ENCODE measurements at regions not wholly inside any gene's neighbourhood (a gene's known extent, or its start where the extent isn't known, plus 50 kb on each side); places are given as distances from the start of the nearest gene placed in this dataset.

GRCh38 chr1:232528472-232529089, 101.4 kb downstream of the SIPA1L2 start:
- H3K27me3 ChIP-seq (ENCODE audit: insufficient read depth, low read length), result no peaks in the 10 kb centered on the region
- H2AFZ ChIP-seq (ENCODE audit: low read depth, low read length), result no peak overlapping the region
- H3K36me3 ChIP-seq (ENCODE audit: insufficient read depth, low read length), result peaks cover 31% of the 10 kb centered on the region
- peaks cover 3% of the 10 kb centered on the region for H3K9me3 ChIP-seq (ENCODE audit: low read length)
- no peak overlapping the region for H3K4me3 ChIP-seq (ENCODE audit: low read length)
- H3K4me1 ChIP-seq (ENCODE audit: insufficient read depth, low read length), result peaks cover 6% of the 10 kb centered on the region

DNA sequence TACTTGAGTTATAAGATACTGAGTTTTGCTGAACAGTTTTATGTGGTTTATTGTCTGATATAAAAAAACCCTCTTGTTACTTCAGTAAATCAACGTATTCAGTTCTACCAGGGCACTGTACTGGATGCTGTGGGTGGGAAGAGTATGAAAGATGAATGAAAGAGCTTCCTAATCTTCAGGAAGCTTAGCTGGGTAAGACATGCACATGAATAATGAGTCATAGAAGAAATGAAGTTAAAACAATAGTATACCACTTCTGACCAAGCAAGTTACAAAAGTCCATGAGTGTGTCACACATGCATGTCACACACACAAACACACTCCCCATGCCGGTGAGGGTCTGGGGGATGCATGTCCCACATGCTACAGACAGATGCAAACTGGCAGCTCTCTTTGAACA, 105.9 kb downstream of the SIPA1L2 start:
- H3K9me3 ChIP-seq (ENCODE audit: low read length), result no peaks in the 10 kb centered on the region
- peaks cover 15% of the 10 kb centered on the region for H3K4me1 ChIP-seq (ENCODE audit: insufficient read depth, low read length)
- H2AFZ ChIP-seq (ENCODE audit: low read depth, low read length), result no peak overlapping the region
- H3K4me3 ChIP-seq (ENCODE audit: low read length), result no peak overlapping the region
- peaks cover 8% of the 10 kb centered on the region for H3K36me3 ChIP-seq (ENCODE audit: insufficient read depth, low read length)
- H3K27me3 ChIP-seq (ENCODE audit: insufficient read depth, low read length), result no peaks in the 10 kb centered on the region

- H3K4me3 ChIP-seq (ENCODE audit: low read length), result no peak overlapping the region
Measured at GRCh38 chr1:232522189-232522588, 107.7 kb downstream of the SIPA1L2 start.

DNA sequence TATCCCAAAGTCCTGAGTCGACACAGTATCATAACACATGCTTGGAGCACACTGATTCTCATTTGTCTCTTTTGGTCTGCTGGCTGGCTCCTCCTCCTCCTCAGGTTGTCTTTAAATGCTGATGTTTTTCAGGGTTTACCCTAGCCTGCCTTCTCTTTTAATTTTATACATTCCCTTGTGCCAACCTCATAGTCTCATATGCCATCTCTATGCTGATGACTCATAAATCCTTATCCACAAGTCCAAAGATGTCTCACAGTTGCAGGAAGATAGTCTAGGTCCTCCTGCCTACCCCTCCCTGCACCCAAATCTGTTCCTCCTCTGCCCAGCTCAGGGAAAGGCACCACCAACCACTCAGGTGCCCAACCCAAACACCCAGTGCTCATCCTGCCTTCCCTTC, 108.3 kb downstream of the SIPA1L2 start:
- Histone ChIP-seq H2AFZ (ENCODE audit: low read depth, low read length) (no peak overlapping the region), H3K4me1 (ENCODE audit: insufficient read depth, low read length) (peaks cover 15% of the 10 kb centered on the region), H3K9me3 (ENCODE audit: low read length) (no peaks in the 10 kb centered on the region), H3K27me3 (ENCODE audit: insufficient read depth, low read length) (no peaks in the 10 kb centered on the region), H3K36me3 (ENCODE audit: insufficient read depth, low read length) (peaks cover 6% of the 10 kb centered on the region), H3K4me3 (ENCODE audit: low read length) (no peak overlapping the region)

More at GRCh38 chr1:232522189-232522588, 107.7 kb downstream of the SIPA1L2 start:
- Histone ChIP-seq H2AFZ (ENCODE audit: low read depth, low read length) (no peak overlapping the region), H3K9me3 (ENCODE audit: low read length) (no peaks in the 10 kb centered on the region), H3K36me3 (ENCODE audit: insufficient read depth, low read length) (peaks cover 8% of the 10 kb centered on the region), H3K27me3 (ENCODE audit: insufficient read depth, low read length) (no peaks in the 10 kb centered on the region), H3K4me1 (ENCODE audit: insufficient read depth, low read length) (peaks cover 15% of the 10 kb centered on the region)

DNA sequence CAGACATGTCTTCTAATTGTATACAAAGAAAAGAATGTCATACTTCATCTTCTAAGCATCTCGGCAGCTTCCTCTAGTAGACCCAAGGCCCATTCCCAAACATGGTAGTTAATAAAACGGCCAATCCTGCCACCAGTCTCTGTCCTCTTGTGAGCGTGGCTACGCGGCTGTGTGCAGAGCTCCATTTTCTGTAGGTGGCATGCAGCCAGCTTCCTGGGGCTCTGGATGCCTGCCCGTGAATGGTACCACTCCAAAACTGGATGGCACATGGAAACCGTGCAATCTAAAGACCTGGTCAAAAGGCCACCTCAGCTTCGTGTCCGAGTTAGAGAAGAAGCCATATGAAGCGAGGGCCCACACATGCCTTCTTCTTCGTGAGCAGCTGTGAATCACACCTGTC, 110.7 kb downstream of the SIPA1L2 start:
- Histone ChIP-seq H3K27me3 (ENCODE audit: insufficient read depth, low read length) (no peaks in the 10 kb centered on the region), H2AFZ (ENCODE audit: low read depth, low read length) (no peak overlapping the region)

DNA sequence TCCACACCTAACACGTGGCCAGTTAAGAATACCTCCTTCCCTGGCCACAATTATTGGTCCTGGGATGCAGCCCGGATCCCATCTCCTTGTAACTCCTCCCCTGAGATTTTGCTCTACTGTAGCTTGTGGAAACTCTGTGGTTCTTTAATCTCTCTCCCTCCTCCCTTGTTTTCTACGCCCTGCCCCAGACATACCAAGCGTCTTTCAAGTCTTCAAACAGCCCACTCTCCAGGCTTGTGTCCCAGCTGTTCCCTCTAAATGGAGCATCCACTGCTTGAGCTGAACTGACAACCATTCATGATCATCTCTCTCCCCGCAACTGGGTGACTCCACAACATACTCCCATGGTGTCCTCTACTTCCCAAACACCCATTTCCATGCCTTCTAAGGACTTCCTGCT, 111.6 kb downstream of the SIPA1L2 start:
- Histone ChIP-seq H3K4me1 (ENCODE audit: insufficient read depth, low read length) (peaks cover 7% of the 10 kb centered on the region), H3K9me3 (ENCODE audit: low read length) (peaks cover 4% of the 10 kb centered on the region), H3K4me3 (ENCODE audit: low read length) (no peak overlapping the region), H2AFZ (ENCODE audit: low read depth, low read length) (no peak overlapping the region), H3K36me3 (ENCODE audit: insufficient read depth, low read length) (peaks cover 31% of the 10 kb centered on the region), H3K27me3 (ENCODE audit: insufficient read depth, low read length) (no peaks in the 10 kb centered on the region)

More for the DNA sequence above, 110.7 kb downstream of the SIPA1L2 start:
- H3K4me1 ChIP-seq (ENCODE audit: insufficient read depth, low read length), result peaks cover 15% of the 10 kb centered on the region
- H3K9me3 ChIP-seq (ENCODE audit: low read length), result peaks cover 4% of the 10 kb centered on the region
- H3K36me3 ChIP-seq (ENCODE audit: insufficient read depth, low read length), result peaks cover 22% of the 10 kb centered on the region
- H3K4me3 ChIP-seq (ENCODE audit: low read length), result no peak overlapping the region

DNA sequence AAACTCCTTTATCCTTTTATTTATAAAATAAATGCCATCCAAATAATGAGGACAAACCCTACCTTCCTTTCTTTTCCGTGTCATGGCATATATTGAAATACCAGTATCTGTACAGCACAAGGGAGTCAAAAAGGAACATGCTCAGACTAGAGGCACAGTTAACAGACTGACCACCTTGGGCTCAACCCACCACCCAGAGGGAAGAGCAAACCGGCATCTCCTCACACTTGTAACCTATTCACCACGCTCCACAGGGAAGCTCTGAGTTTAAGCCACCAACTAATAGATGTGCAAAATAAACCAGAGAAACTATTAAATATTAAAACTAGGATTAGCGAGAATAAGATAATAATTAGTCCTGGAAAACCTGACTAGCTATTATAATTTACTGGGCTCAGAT, 112.7 kb downstream of the SIPA1L2 start:
- peaks cover 4% of the 10 kb centered on the region for H3K9me3 ChIP-seq (ENCODE audit: low read length)
- no peak overlapping the region for H2AFZ ChIP-seq (ENCODE audit: low read depth, low read length)
- H3K27me3 ChIP-seq (ENCODE audit: insufficient read depth, low read length), result no peaks in the 10 kb centered on the region
- no peak overlapping the region for H3K4me3 ChIP-seq (ENCODE audit: low read length)
- H3K4me1 ChIP-seq (ENCODE audit: insufficient read depth, low read length), result peaks cover 3% of the 10 kb centered on the region
- peaks cover 35% of the 10 kb centered on the region for H3K36me3 ChIP-seq (ENCODE audit: insufficient read depth, low read length)

DNA sequence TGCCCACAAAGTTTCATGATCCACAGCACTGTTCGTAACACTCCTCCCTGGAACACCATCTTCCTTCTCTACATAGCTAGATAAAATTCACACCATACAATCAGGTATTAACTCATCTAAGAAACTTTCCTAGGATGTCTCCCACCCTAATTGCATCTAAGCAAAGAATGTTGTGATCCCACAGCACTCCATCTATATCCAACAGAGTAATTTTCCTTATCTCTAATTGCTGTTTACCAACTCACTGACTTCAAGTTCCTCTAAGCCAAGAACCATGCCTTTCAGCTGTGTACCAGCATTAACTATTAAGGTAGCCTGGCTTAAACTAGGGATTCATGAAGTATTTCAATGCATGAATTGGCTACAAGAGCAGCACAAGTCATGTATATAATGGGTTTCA, 114.2 kb downstream of the SIPA1L2 start:
- Histone ChIP-seq H3K4me3 (ENCODE audit: low read length) (no peak overlapping the region), H3K27me3 (ENCODE audit: insufficient read depth, low read length) (no peaks in the 10 kb centered on the region), H2AFZ (ENCODE audit: low read depth, low read length) (no peak overlapping the region), H3K36me3 (ENCODE audit: insufficient read depth, low read length) (peaks cover 35% of the 10 kb centered on the region), H3K4me1 (ENCODE audit: insufficient read depth, low read length) (peaks cover 3% of the 10 kb centered on the region), H3K9me3 (ENCODE audit: low read length) (peaks cover 4% of the 10 kb centered on the region)

DNA sequence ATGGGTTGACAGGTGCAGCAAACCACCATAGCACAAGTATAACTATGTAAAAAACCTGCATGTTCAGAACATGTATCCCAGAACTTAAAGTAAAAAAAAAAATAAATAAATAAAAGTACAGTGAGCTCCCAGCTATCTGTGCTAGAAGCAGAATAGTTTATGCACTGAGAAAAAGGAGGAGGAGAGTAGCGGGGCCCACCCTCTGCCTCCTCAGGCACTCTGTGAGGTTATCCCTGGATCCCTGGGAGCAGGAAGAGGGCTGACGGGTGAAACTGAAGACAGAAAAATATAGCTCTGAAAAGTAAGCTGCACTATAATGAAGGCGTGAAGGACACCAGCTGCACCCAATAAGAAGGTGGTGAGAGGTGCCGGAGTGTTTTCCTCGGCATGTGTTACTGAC, 117.2 kb downstream of the SIPA1L2 start:
- H3K36me3 ChIP-seq (ENCODE audit: insufficient read depth, low read length), result peaks cover 33% of the 10 kb centered on the region
- H3K4me3 ChIP-seq (ENCODE audit: low read length), result no peak overlapping the region
- H3K4me1 ChIP-seq (ENCODE audit: insufficient read depth, low read length), result peaks cover 10% of the 10 kb centered on the region
- H2AFZ ChIP-seq (ENCODE audit: low read depth, low read length), result no peak overlapping the region
- H3K27me3 ChIP-seq (ENCODE audit: insufficient read depth, low read length), result no peaks in the 10 kb centered on the region
- H3K9me3 ChIP-seq (ENCODE audit: low read length), result peaks cover 4% of the 10 kb centered on the region

GRCh38 chr1:232511172-232511571, 118.8 kb downstream of the SIPA1L2 start:
- H3K36me3 ChIP-seq (ENCODE audit: insufficient read depth, low read length), result peaks cover 33% of the 10 kb centered on the region
- no peak overlapping the region for H2AFZ ChIP-seq (ENCODE audit: low read depth, low read length)
- peaks cover 4% of the 10 kb centered on the region for H3K9me3 ChIP-seq (ENCODE audit: low read length)
- H3K4me1 ChIP-seq (ENCODE audit: insufficient read depth, low read length), result peaks cover 10% of the 10 kb centered on the region
- H3K27me3 ChIP-seq (ENCODE audit: insufficient read depth, low read length), result no peaks in the 10 kb centered on the region
- H3K4me3 ChIP-seq (ENCODE audit: low read length), result no peak overlapping the region

GRCh38 chr1:232510367-232511110, 119.4 kb downstream of the SIPA1L2 start:
- H2AFZ ChIP-seq (ENCODE audit: low read depth, low read length), result no peak overlapping the region
- H3K9me3 ChIP-seq (ENCODE audit: low read length), result peaks cover 4% of the 10 kb centered on the region
- no peaks in the 10 kb centered on the region for H3K27me3 ChIP-seq (ENCODE audit: insufficient read depth, low read length)
- peaks cover 10% of the 10 kb centered on the region for H3K4me1 ChIP-seq (ENCODE audit: insufficient read depth, low read length)
- no peak overlapping the region for H3K4me3 ChIP-seq (ENCODE audit: low read length)
- peaks cover 27% of the 10 kb centered on the region for H3K36me3 ChIP-seq (ENCODE audit: insufficient read depth, low read length)

DNA sequence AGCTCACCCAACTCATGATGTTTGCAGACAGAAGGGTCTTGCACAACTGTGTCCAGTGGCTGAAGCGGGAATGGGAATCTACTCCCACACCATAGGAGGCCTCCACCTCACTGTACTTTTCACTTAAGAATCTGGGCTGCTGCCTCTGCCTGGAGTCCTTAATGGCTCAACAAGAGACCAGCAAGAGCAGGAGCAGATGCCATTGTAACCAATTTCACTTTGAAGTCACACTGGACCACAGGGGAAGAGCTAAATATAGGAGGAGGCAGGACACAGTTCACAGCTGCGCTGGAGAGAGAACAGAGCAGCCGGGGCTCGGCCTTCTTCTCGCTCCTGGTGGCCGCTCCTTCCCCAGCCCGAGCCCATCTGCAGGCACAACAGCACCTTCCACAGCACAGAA, 120.4 kb downstream of the SIPA1L2 start:
- peaks cover 17% of the 10 kb centered on the region for H3K36me3 ChIP-seq (ENCODE audit: insufficient read depth, low read length)
- no peak overlapping the region for H2AFZ ChIP-seq (ENCODE audit: low read depth, low read length)
- peaks cover 3% of the 10 kb centered on the region for H3K9me3 ChIP-seq (ENCODE audit: low read length)
- peaks cover 10% of the 10 kb centered on the region for H3K4me1 ChIP-seq (ENCODE audit: insufficient read depth, low read length)
- no peaks in the 10 kb centered on the region for H3K27me3 ChIP-seq (ENCODE audit: insufficient read depth, low read length)
- H3K4me3 ChIP-seq (ENCODE audit: low read length), result no peak overlapping the region

DNA sequence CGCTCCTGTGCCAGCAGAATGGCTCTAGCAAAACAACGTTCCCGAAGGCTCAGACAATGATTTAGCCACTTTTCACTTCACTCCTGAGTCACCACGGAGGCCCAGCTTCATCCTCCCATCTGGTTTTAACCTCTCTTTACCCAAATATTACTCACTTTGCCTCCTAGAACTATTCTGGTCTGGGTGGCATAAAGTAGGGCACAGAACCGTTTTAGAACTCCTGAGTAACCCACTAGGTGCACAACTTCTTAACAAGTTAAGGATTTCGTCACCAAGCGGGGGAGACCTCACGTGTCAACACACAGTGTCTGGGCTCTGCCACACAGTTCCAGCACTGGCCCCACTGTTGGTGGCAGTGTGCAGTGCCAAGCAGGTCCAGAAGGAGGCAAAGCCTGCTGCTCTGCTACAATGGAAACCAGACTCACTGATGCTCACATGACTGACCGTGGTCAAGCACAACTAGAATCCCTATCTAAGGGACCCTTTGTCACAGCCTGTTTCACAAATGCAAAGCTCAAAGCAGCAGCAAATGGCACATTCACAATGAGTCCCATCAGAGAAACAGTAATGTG, 121.7 kb downstream of the SIPA1L2 start:
- H3K9me3 ChIP-seq (ENCODE audit: low read length), result no peaks in the 10 kb centered on the region
- H2AFZ ChIP-seq (ENCODE audit: low read depth, low read length), result no peak overlapping the region
- H3K27me3 ChIP-seq (ENCODE audit: insufficient read depth, low read length), result no peaks in the 10 kb centered on the region
- peaks cover 10% of the 10 kb centered on the region for H3K4me1 ChIP-seq (ENCODE audit: insufficient read depth, low read length)
- H3K4me3 ChIP-seq (ENCODE audit: low read length), result no peak overlapping the region
- H3K36me3 ChIP-seq (ENCODE audit: insufficient read depth, low read length), result peaks cover 4% of the 10 kb centered on the region
